H9 (cell line): ENCODE measurements at regions not wholly inside any gene's neighbourhood (a gene's known extent, or its start where the extent isn't known, plus 50 kb on each side); places are given as distances from the start of the nearest gene placed in this dataset.

ENCODE experiments used
- DNase-seq: peaks from one replicate; pipeline ENCODE4 v3.0.0-alpha.2; 2017
- H2AFZ ChIP-seq: one replicate; pipeline ENCODE4 v1.6.1; 2013; ENCODE audit warnings: mild to moderate bottlenecking, low read length, control low read depth, moderate library complexity
- H2AK5ac ChIP-seq: 2 replicates; pipeline ENCODE4 v1.6.1; 2013; ENCODE audit warnings: low read length, control low read depth, mixed read lengths; ENCODE audit not compliant: insufficient read length
- H2BK120ac ChIP-seq: one replicate; pipeline ENCODE4 v1.6.1; 2013; ENCODE audit warnings: low read depth, mild to moderate bottlenecking, low read length, control low read depth, inconsistent platforms; ENCODE audit not compliant: poor library complexity, severe bottlenecking
- H2BK12ac ChIP-seq: 2 replicates; pipeline ENCODE4 v1.6.1; 2013; ENCODE audit warnings: low read length, control low read depth, mixed read lengths, low read depth; ENCODE audit not compliant: insufficient read length
- H2BK15ac ChIP-seq: 2 replicates; pipeline ENCODE4 v1.6.1; 2013; ENCODE audit warnings: low read depth, low read length, control low read depth
- H2BK20ac ChIP-seq: one replicate; pipeline ENCODE4 v1.6.1; 2013; ENCODE audit warnings: low read depth, mild to moderate bottlenecking, low read length, control low read depth, inconsistent platforms; ENCODE audit not compliant: poor library complexity, severe bottlenecking
- H2BK5ac ChIP-seq: 2 replicates; pipeline ENCODE4 v1.6.1; 2013; ENCODE audit warnings: low read length, control low read depth, mixed read lengths; ENCODE audit not compliant: insufficient read length
- H3K14ac ChIP-seq: 2 replicates; pipeline ENCODE4 v1.6.1; 2013; ENCODE audit warnings: low read length, control low read depth; ENCODE audit not compliant: insufficient read depth
- H3K18ac ChIP-seq: 2 replicates; pipeline ENCODE4 v1.6.1; 2013; ENCODE audit warnings: low read depth, mild to moderate bottlenecking, mixed read lengths, low read length, control low read depth; ENCODE audit not compliant: insufficient read length
- H3K23ac ChIP-seq: 2 replicates; pipeline ENCODE4 v1.6.1; 2013; ENCODE audit warnings: low read length, control low read depth, mixed read lengths, low read depth; ENCODE audit not compliant: insufficient read length
- H3K23me2 ChIP-seq: 2 replicates; pipeline ENCODE4 v1.6.1; 2013; ENCODE audit warnings: low read depth, mild to moderate bottlenecking, mixed read lengths, low read length, control low read depth; ENCODE audit not compliant: insufficient read length, poor library complexity, severe bottlenecking
- H3K27ac ChIP-seq: 2 replicates; pipeline ENCODE4 v1.5.1; 2013; ENCODE audit warnings: low read length, control low read depth, mixed read lengths, low read depth; ENCODE audit not compliant: insufficient read length
- H3K27me3 ChIP-seq: 2 replicates; pipeline ENCODE4 v1.6.1; 2013; ENCODE audit warnings: low read length, control low read depth, inconsistent platforms; ENCODE audit not compliant: insufficient read depth
- H3K4ac ChIP-seq: 2 replicates; pipeline ENCODE4 v1.6.1; 2013; ENCODE audit warnings: low read depth, mild to moderate bottlenecking, control low read depth, inconsistent platforms, low read length, moderate library complexity
- H3K4me1 ChIP-seq: 2 replicates; pipeline ENCODE4 v1.6.1; 2013; ENCODE audit warnings: low read length, control low read depth, inconsistent platforms; ENCODE audit not compliant: insufficient read depth
- H3K4me2 ChIP-seq: 2 replicates; pipeline ENCODE4 v1.6.1; 2013; ENCODE audit warnings: low read length, control low read depth, mixed read lengths; ENCODE audit not compliant: insufficient read length, insufficient read depth
- H3K56ac ChIP-seq: 2 replicates; pipeline ENCODE4 v1.6.1; 2013; ENCODE audit warnings: low read depth, mild to moderate bottlenecking, mixed read lengths, low read length, control low read depth; ENCODE audit not compliant: insufficient read length
- H3K79me1 ChIP-seq: 2 replicates; pipeline ENCODE4 v1.6.1; 2013; ENCODE audit warnings: low read depth, mild to moderate bottlenecking, moderate library complexity, low read length, control low read depth, inconsistent platforms; ENCODE audit not compliant: insufficient read depth, poor library complexity, severe bottlenecking
- H3K79me2 ChIP-seq: 2 replicates; pipeline ENCODE4 v1.6.1; 2013; ENCODE audit warnings: low read length, control low read depth, inconsistent platforms; ENCODE audit not compliant: insufficient read depth
- H3K9ac ChIP-seq: 2 replicates; pipeline ENCODE4 v1.6.1; 2013; ENCODE audit warnings: low read length, control low read depth, mixed read lengths; ENCODE audit not compliant: insufficient read length; ENCODE audit errors: extremely low read depth
- H3K9me3 ChIP-seq: one replicate; pipeline ENCODE4 v1.6.1; 2013; ENCODE audit warnings: low read depth, low read length, inconsistent platforms; ENCODE audit not compliant: control insufficient read depth
- H3T11ph ChIP-seq: one replicate; pipeline ENCODE4 v1.6.1; 2013; ENCODE audit warnings: mild to moderate bottlenecking, low read length, control low read depth, inconsistent platforms
- H4K20me1 ChIP-seq: one replicate; pipeline ENCODE4 v1.6.1; 2013; ENCODE audit not compliant: control insufficient read depth, insufficient read length, insufficient read depth
- H4K5ac ChIP-seq: 2 replicates; pipeline ENCODE4 v1.6.1; 2013; ENCODE audit warnings: low read depth, mild to moderate bottlenecking, mixed read lengths, low read length, control low read depth; ENCODE audit not compliant: insufficient read length
- H4K8ac ChIP-seq: replicated peaks from 2 replicates; pipeline ENCODE4 v1.6.1; 2013; ENCODE audit warnings: low read length, control low read depth, mixed read lengths, low read depth; ENCODE audit not compliant: insufficient read length
- H4K91ac ChIP-seq: 2 replicates; pipeline ENCODE4 v1.6.1; 2013; ENCODE audit warnings: low read depth, mild to moderate bottlenecking, moderate library complexity, mixed read lengths, low read length, control low read depth; ENCODE audit not compliant: insufficient read length
- H3K27ac Mint-ChIP-seq, 3 experiments: 2 replicates in 2 of 3; 3 replicates in 1 of 3; pipeline ENCODE4 v1.8.0; 2020 to 2021; ENCODE audit warnings: mixed read lengths in 3 of 3, mild to moderate bottlenecking in 1 of 3, moderate library complexity in 1 of 3
- H3K27me3 Mint-ChIP-seq: 2 replicates; pipeline ENCODE4 v1.8.0; 2021; ENCODE audit warnings: low read depth, mild to moderate bottlenecking, moderate library complexity, mixed read lengths
- H3K36me3 Mint-ChIP-seq, 3 experiments: 2 replicates in 2 of 3; 3 replicates in 1 of 3; pipeline ENCODE4 v1.8.0; 2020 to 2021; ENCODE audit warnings: low read depth in 3 of 3, mixed read lengths in 3 of 3; ENCODE audit not compliant: insufficient read depth in 1 of 3
- H3K4me1 Mint-ChIP-seq, 2 experiments: 2 replicates each; pipeline ENCODE4 v1.8.0; 2020; ENCODE audit warnings: mixed read lengths in 2 of 2
- H3K4me3 Mint-ChIP-seq, 2 experiments: 2 replicates in 1 of 2; 3 replicates in 1 of 2; pipeline ENCODE4 v1.8.0; 2020 to 2021; ENCODE audit warnings: mild to moderate bottlenecking in 2 of 2, mixed read lengths in 2 of 2, moderate library complexity in 1 of 2
- H3K9me3 Mint-ChIP-seq, 2 experiments: 2 replicates in 1 of 2; 3 replicates in 1 of 2; pipeline ENCODE4 v1.8.0; 2020; ENCODE audit warnings: mild to moderate bottlenecking in 2 of 2, mixed read lengths in 2 of 2, moderate library complexity in 1 of 2
- WGBS: extraction: QIAGEN DNeasy Blood & Tissue Kit; methylation state at CpG from one replicate; pipeline ENCODE4 v1.1.7; 2013; ENCODE audit warnings: missing lambda C conversion rate, low lambda C conversion rate, mixed read lengths; ENCODE audit not compliant: insufficient read length; ENCODE audit errors: extremely low coverage; 5-methylcytosine and 5-hydroxymethylcytosine counted together
- TF ChIP-seq, protein P1 (sequence below): fragments of 200-600 bp; sonication (generic); conservative IDR thresholded peaks from 3 replicates; pipeline ENCODE4 v1.8.0; 2021; ENCODE audit warnings: antibody characterized with exemption, mild to moderate bottlenecking

DNA sequence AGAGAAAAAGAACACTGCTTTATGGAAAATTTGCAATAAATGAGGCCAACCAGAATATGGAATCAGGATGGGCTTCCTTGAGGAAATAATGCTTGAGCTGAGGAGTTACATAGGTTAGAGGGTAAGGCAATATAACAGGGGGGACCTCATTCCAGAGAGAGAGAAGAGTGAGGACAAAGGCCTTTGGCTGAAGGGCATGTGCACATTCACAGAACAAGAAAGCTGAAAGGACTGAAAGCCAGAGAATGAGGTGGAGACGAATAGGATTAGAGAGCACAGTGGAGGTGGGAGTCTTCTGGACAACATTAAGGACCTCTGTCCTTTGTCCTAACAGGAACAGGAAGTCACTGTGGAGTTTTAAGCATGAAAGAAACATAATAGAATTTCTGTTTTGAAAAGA, 60.7 kb upstream of the MROH9 start:
- no peak overlapping the region for H2BK15ac ChIP-seq

More for the DNA sequence above, 60.7 kb upstream of the MROH9 start:
- no peaks in the 10 kb centered on the region for H4K20me1 ChIP-seq
- H2AK5ac ChIP-seq: no peak overlapping the region
- H3K36me3 Mint-ChIP-seq: no peaks in the 10 kb centered on the region
- no peak overlapping the region for H2BK120ac ChIP-seq
- H3K9me3 ChIP-seq: no peaks in the 10 kb centered on the region
- H4K5ac ChIP-seq: no peak overlapping the region
- H2BK12ac ChIP-seq: no peak overlapping the region
- H3K18ac ChIP-seq: no peak overlapping the region
- H4K8ac ChIP-seq: no peak overlapping the region
- no CpG with 5 or more reads among the region's 1 CpG for WGBS
- H3K79me2 ChIP-seq: no peaks in the 10 kb centered on the region
- H3K4me1 ChIP-seq: no peaks in the 10 kb centered on the region
- no peaks in the 10 kb centered on the region for H3K79me1 ChIP-seq
- no peak overlapping the region for H3K56ac ChIP-seq
- H3K9me3 Mint-ChIP-seq: no peaks in the 10 kb centered on the region
- no peak overlapping the region for H3K27ac Mint-ChIP-seq
- no peak overlapping the region for H3T11ph ChIP-seq
- H3K23ac ChIP-seq: no peak overlapping the region
- TF ChIP-seq, protein P1, sequence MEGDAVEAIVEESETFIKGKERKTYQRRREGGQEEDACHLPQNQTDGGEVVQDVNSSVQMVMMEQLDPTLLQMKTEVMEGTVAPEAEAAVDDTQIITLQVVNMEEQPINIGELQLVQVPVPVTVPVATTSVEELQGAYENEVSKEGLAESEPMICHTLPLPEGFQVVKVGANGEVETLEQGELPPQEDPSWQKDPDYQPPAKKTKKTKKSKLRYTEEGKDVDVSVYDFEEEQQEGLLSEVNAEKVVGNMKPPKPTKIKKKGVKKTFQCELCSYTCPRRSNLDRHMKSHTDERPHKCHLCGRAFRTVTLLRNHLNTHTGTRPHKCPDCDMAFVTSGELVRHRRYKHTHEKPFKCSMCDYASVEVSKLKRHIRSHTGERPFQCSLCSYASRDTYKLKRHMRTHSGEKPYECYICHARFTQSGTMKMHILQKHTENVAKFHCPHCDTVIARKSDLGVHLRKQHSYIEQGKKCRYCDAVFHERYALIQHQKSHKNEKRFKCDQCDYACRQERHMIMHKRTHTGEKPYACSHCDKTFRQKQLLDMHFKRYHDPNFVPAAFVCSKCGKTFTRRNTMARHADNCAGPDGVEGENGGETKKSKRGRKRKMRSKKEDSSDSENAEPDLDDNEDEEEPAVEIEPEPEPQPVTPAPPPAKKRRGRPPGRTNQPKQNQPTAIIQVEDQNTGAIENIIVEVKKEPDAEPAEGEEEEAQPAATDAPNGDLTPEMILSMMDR: no peak
- H2BK5ac ChIP-seq: no peak overlapping the region
- H2AFZ ChIP-seq: no peak overlapping the region
- H3K4me1 Mint-ChIP-seq: peaks cover 4 to 5% of the 10 kb centered on the region in 2 experiments; a peak in 2 of 4 replicates
- H3K27ac ChIP-seq: no peak overlapping the region
- no peak overlapping the region for H3K14ac ChIP-seq
- H3K9ac ChIP-seq: no peak overlapping the region
- no peak overlapping the region for H4K91ac ChIP-seq
- H3K4ac ChIP-seq: no peak overlapping the region
- no peaks in the 10 kb centered on the region for H3K23me2 ChIP-seq
- H3K4me3 Mint-ChIP-seq: no peak overlapping the region
- no peaks in the 10 kb centered on the region for H3K27me3 Mint-ChIP-seq
- H3K4me2 ChIP-seq: no peak overlapping the region
- DNase-seq: no peak
- no peak overlapping the region for H2BK20ac ChIP-seq
- H3K27me3 ChIP-seq: no peaks in the 10 kb centered on the region; the same call in 1 of the 2 replicates
